Sigmoid colon (tissue), 6 donors: ENCODE measurements at regions not wholly inside any gene's neighbourhood (a gene's known extent, or its start where the extent isn't known, plus 50 kb on each side); places are given as distances from the start of the nearest gene placed in this dataset.

Experiments
- DNase-seq: peaks from one replicate; pipeline ENCODE4 v3.0.0-alpha.2; 2019
- H3K27ac ChIP-seq, 4 donors: fragments of 200-600 bp; sonication (generic); one replicate each; pipeline ENCODE4 v1.5.1; 2016 to 2019; ENCODE audit warnings: mild to moderate bottlenecking in 1 of 4
- H3K27me3 ChIP-seq, 3 donors: fragments of 200-600 bp; sonication (generic); one replicate each; pipeline ENCODE4 v1.5.1; 2019; ENCODE audit warnings: mild to moderate bottlenecking in 1 of 3
- H3K36me3 ChIP-seq, 4 donors: fragments of 200-600 bp; sonication (generic); one replicate each; pipeline ENCODE4 v1.5.1; 2016 to 2019
- H3K4me1 ChIP-seq, 4 donors: fragments of 200-600 bp; sonication (generic); one replicate each; pipeline ENCODE4 v1.5.1; 2017 to 2019
- H3K4me3 ChIP-seq, 4 donors: fragments of 200-600 bp; sonication (generic); one replicate each; pipeline ENCODE4 v1.5.1; 2017 to 2019; ENCODE audit warnings: mild to moderate bottlenecking in 2 of 4, moderate library complexity in 1 of 4
- H3K9me3 ChIP-seq, 4 donors: fragments of 200-600 bp in 3 of 4; sonication (generic) in 3 of 4; one replicate each; pipeline versions ENCODE4 v1.5.1 to v1.6.1; 2013 to 2019
- CTCF ChIP-seq, 4 experiments: fragments of 450-650 bp in 3 of 4; fragments of 200-600 bp in 1 of 4; IDR thresholded peaks; one replicate each; pipeline ENCODE4 v1.5.1; 2016 to 2019; ENCODE audit warnings: antibody characterized with exemption in 4 of 4, mild to moderate bottlenecking in 3 of 4, moderate library complexity in 2 of 4
- EP300 ChIP-seq, 4 donors: sonication (generic); formaldehyde crosslinking; IDR thresholded peaks; one replicate each; pipeline ENCODE4 v1.6.1; 2017; ENCODE audit warnings: antibody characterized with exemption in 4 of 4
- POLR2A ChIP-seq, 2 donors: fragments of 450-650 bp; IDR thresholded peaks; one replicate each; pipeline ENCODE4 v1.6.1; 2016; ENCODE audit warnings: antibody characterized with exemption in 2 of 2, mild to moderate bottlenecking in 2 of 2, moderate library complexity in 2 of 2
- POLR2AphosphoS5 ChIP-seq, 4 donors: sonication (generic); formaldehyde crosslinking; IDR thresholded peaks; one replicate each; pipeline ENCODE4 v1.6.1; 2017; ENCODE audit warnings: antibody characterized with exemption in 4 of 4
- WGBS, 2 donors: extraction: QIAGEN DNeasy Blood & Tissue Kit; methylation state at CpG; one replicate each; pipeline ENCODE4 v1.1.7; 2013; 5-methylcytosine and 5-hydroxymethylcytosine counted together
- intact Hi-C: fragments of 100-400 bp; cut with DNase I; formaldehyde crosslinking; loops from one replicate; pipeline ENCODE4 v1.15.1; 2023
- donor health status: healthy with polysubstance abuse.
- donor health status: healthy.

DNA sequence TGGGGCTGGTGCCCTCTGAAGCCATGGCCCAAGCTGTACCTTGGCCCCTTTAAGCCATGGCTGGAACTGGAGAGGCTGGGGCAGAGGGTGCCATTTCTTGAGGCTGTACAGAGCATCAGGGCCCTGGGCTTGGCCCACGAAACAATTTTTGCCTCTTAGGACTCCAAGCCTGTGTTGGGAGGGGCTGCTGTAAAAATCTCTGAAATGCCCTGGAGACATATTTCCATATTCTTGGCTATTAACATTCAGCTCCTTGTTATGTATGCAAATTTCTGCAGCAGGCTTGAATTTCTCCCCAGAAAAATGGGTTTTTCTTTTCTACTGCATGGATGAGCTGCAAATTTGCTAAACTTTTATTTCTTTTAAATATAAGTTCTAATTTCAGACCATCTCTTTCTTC lies 834.0 kb downstream of the DSC3 start:
- intact Hi-C loops: no loop called here
- 46 to 71% methylated on average over 1 of the region's 1 CpG for WGBS, 2 donors
- no peak overlapping the region for H3K4me3 ChIP-seq

DNA sequence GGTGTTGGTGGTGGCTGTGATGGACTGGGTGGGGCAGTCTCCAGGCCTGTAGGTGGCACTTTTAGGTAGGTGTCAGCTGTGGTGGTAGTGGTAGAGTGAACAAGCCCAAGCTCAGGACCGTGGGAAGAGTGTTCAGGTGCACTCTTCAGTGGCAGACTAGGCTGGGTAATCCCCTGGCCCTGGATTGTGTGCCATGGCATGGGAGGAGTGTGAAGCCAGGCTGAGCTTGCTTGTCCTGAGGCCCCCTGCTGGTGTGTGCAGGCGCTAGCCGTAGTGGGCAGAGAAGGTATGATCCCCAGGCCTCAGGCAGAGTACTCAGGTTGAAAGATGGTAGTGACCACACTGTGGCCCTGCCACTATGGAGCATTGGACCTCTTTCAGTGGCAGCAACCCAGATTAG lies 850.3 kb downstream of the DSC3 start:
- no peak for TF ChIP-seq POLR2AphosphoS5 (IDR thresholded peaks at IDR 0.05)
- TF ChIP-seq CTCF (IDR thresholded peaks at IDR 0.05): no peak
- TF ChIP-seq EP300 (IDR thresholded peaks at IDR 0.05): no peak
- TF ChIP-seq POLR2A (IDR thresholded peaks at IDR 0.05): no peak
- Histone ChIP-seq H3K27me3 (no peaks in the 10 kb centered on the region), H3K36me3 (no peaks in the 10 kb centered on the region), H3K4me3 (no peak overlapping the region), H3K4me1 (no peaks in the 10 kb centered on the region), H3K9me3 (peaks cover 0 to 6% (median under 1%) of the 10 kb centered on the region in 4 donors), H3K27ac (no peak overlapping the region)
- WGBS, 2 donors: 82 to 93% methylated on average over 3 of the region's 3 CpGs
- intact Hi-C loops: no loop called here
- no peak for DNase-seq

More for the DNA sequence above, 834.0 kb downstream of the DSC3 start:
- Histone ChIP-seq H3K27me3 (no peaks in the 10 kb centered on the region), H3K36me3 (no peaks in the 10 kb centered on the region), H3K4me1 (no peaks in the 10 kb centered on the region), H3K27ac (no peak overlapping the region), H3K9me3 (peaks cover 0 to 3% (median 0%) of the 10 kb centered on the region in 4 donors)
- no peak for DNase-seq
- no peak for TF ChIP-seq POLR2A (IDR thresholded peaks at IDR 0.05)

- no peaks in the 10 kb centered on the region for H3K9me3 ChIP-seq
- H3K27ac ChIP-seq: no peak overlapping the region
- WGBS, 2 donors: 91 to 94% methylated on average over 2 of the region's 2 CpGs
- TF ChIP-seq POLR2A (IDR thresholded peaks at IDR 0.05) (no peak), POLR2AphosphoS5 (IDR thresholded peaks at IDR 0.05) (no peak), CTCF (IDR thresholded peaks at IDR 0.05) (no peak), EP300 (IDR thresholded peaks at IDR 0.05) (no peak)
- H3K27me3 ChIP-seq: no peaks in the 10 kb centered on the region
- H3K36me3 ChIP-seq: no peaks in the 10 kb centered on the region
- DNase-seq: no peak
- no peaks in the 10 kb centered on the region for H3K4me1 ChIP-seq
- H3K4me3 ChIP-seq: no peak overlapping the region
- intact Hi-C loops: no loop called here
These were observed 856.3 kb downstream of the DSC3 start for GRCh38 chr18:30186245-30186644.

DNA sequence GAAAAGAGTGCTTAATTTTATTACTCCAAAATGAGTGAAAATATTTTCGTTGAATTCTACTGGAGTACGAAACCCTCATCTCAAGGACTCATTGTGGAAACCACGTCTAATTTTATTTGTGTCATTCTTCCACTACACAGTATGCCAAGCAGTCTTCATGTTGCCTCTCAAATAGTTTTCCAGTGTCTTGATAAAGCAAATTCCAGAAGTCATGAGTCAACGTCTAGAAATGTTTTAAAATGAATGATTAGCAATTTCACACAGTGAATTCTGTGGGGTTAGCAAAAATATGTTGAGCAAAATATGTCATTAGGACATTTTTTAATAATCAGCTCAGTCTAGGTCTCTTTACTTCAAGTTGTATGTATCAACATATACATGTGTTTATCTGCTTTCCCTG lies 865.5 kb downstream of the DSC3 start:
- Histone ChIP-seq H3K36me3 (no peaks in the 10 kb centered on the region), H3K27ac (no peak overlapping the region), H3K4me1 (no peaks in the 10 kb centered on the region), H3K9me3 (no peaks in the 10 kb centered on the region), H3K4me3 (no peak overlapping the region), H3K27me3 (no peaks in the 10 kb centered on the region)
- TF ChIP-seq CTCF (IDR thresholded peaks at IDR 0.05) (no peak), POLR2A (IDR thresholded peaks at IDR 0.05) (no peak), POLR2AphosphoS5 (IDR thresholded peaks at IDR 0.05) (no peak), EP300 (IDR thresholded peaks at IDR 0.05) (no peak)
- no peak for DNase-seq
- WGBS, 2 donors: 73 to 83% methylated on average over 4 of the region's 4 CpGs
- intact Hi-C loops: no loop called here

DNA sequence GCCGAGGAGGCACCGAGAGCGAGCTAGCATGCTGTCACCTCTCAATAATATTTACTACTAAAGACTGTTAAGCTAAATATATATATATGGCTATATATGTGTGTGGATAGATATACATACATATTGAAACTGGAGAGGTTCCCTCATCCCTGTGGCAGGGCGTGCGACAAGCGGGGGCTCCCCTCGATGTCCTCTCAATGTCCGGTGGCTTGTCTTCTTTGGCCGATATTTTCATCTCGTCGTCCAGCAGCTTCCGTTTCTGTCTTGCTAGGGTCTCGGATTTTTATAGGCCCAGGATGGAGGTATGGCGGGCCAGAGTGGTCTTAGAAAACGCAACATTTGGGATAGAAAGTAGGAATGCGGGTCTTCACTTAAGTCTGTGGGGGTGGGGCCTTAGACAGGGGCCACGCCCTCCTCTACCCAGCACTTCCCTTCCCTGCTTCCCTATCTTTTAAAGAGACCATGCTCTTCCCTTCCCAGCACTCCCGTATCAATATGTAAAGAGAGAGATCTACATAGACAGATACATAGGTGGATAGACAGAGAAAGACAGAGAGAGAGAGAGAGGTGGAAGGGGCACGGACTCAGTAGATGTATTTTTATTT lies 866.8 kb downstream of the DSC3 start:
- no peaks in the 10 kb centered on the region for H3K27me3 ChIP-seq
- no peak overlapping the region for H3K4me3 ChIP-seq
- no peaks in the 10 kb centered on the region for H3K36me3 ChIP-seq
- WGBS, 2 donors: 93 to 96% methylated on average over 19 of the region's 19 CpGs
- intact Hi-C loops: no loop called here
- H3K9me3 ChIP-seq: no peaks in the 10 kb centered on the region
- H3K27ac ChIP-seq: no peak overlapping the region
- H3K4me1 ChIP-seq: no peaks in the 10 kb centered on the region
- TF ChIP-seq POLR2AphosphoS5 (IDR thresholded peaks at IDR 0.05) (no peak), EP300 (IDR thresholded peaks at IDR 0.05) (no peak), CTCF (IDR thresholded peaks at IDR 0.05) (no peak), POLR2A (IDR thresholded peaks at IDR 0.05) (no peak)
- no peak for DNase-seq
